CD4-positive, alpha-beta T cell treated with Interleukin-4 for 4 hours (primary cell): ENCODE measurements at regions not wholly inside any gene's neighbourhood (a gene's known extent, or its start where the extent isn't known, plus 50 kb on each side); places are given as distances from the start of the nearest gene placed in this dataset.

ENCODE experiments used
- DNase-seq: peaks from one replicate; pipeline ENCODE4 v3.0.0-alpha.2; 2020

GRCh38 chr4:28557755-28558154 is 1697.1 kb downstream of the STIM2 start:
- DNase-seq = no peak

GRCh38 chr4:28558895-28559294 is 1698.3 kb downstream of the STIM2 start:
- no peak for DNase-seq

- DNase-seq = no peak
Observed at GRCh38 chr4:28562913-28563312, 1702.3 kb downstream of the STIM2 start.

- DNase-seq = no peak
Observed at GRCh38 chr4:28565396-28565795, 1704.8 kb downstream of the STIM2 start.

- DNase-seq = no peak
Observed at GRCh38 chr4:28600958-28601357, 1740.3 kb downstream of the STIM2 start.

- no peak for DNase-seq
Observed at GRCh38 chr4:28621591-28621990, 1761.0 kb downstream of the STIM2 start.

- no peak for DNase-seq
Observed at GRCh38 chr4:28636971-28637370, 1776.3 kb downstream of the STIM2 start.

- DNase-seq = no peak
Observed at GRCh38 chr4:28639747-28640146, 1779.1 kb downstream of the STIM2 start.

- no peak for DNase-seq
Observed at GRCh38 chr4:28654618-28655017, 1794.0 kb downstream of the STIM2 start.

GRCh38 chr4:28665306-28665705 is 1804.7 kb downstream of the STIM2 start:
- no peak for DNase-seq

- no peak for DNase-seq
Observed at GRCh38 chr4:28675582-28675981, 1814.9 kb downstream of the STIM2 start.

- DNase-seq = no peak
Observed at GRCh38 chr4:28677808-28678207, 1817.2 kb downstream of the STIM2 start.

- no peak for DNase-seq
Observed at GRCh38 chr4:28682847-28683246, 1822.2 kb downstream of the STIM2 start.

GRCh38 chr4:28686618-28687017 is 1826.0 kb downstream of the STIM2 start:
- DNase-seq = no peak

GRCh38 chr4:28690890-28691289 is 1830.2 kb downstream of the STIM2 start:
- DNase-seq = no peak

- DNase-seq = no peak
Observed at GRCh38 chr4:28702571-28702970, 1841.9 kb downstream of the STIM2 start.

- no peak for DNase-seq
Observed at GRCh38 chr4:28709891-28710290, 1849.2 kb downstream of the STIM2 start.

- no peak for DNase-seq
Observed at GRCh38 chr4:28723371-28723770, 1862.7 kb downstream of the STIM2 start.

- no peak for DNase-seq
Observed at GRCh38 chr4:28724239-28724638, 1863.6 kb downstream of the STIM2 start.

GRCh38 chr4:28730304-28730703 is 1869.7 kb downstream of the STIM2 start:
- no peak for DNase-seq

GRCh38 chr4:28744066-28744465 is 1883.4 kb downstream of the STIM2 start:
- DNase-seq = no peak

GRCh38 chr4:28754376-28754775 is 1893.7 kb downstream of the STIM2 start:
- DNase-seq = no peak

GRCh38 chr4:28755081-28755480 is 1894.4 kb downstream of the STIM2 start:
- DNase-seq = no peak

GRCh38 chr4:28759064-28759463 is 1898.4 kb downstream of the STIM2 start:
- DNase-seq = no peak

- no peak for DNase-seq
Observed at GRCh38 chr4:28760003-28760402, 1899.4 kb downstream of the STIM2 start.

GRCh38 chr4:28772066-28772465 is 1911.4 kb downstream of the STIM2 start:
- DNase-seq = no peak
